IMR-90 (cell line): ENCODE measurements at regions not wholly inside any gene's neighbourhood (a gene's known extent, or its start where the extent isn't known, plus 50 kb on each side); places are given as distances from the start of the nearest gene placed in this dataset.
"Not testable (repeated sequence)": the region's sequence is repeated elsewhere in the genome, so short reads cannot be mapped to it uniquely, and the experiment has no call there.

Source experiments
- ATAC-seq: fragments of 200-7000 bp; cut with Tn5 transposase; 2 replicates; pipeline ENCODE4 v1.9.1; 2020; ENCODE audit warnings: low read depth, mild to moderate bottlenecking, moderate library complexity
- BruUV-seq: library from RNA; stranded (reverse); fragments of 400-500 nt; replicated peaks from 2 replicates; lab custom pipeline; 2021; lab: Mats Ljungman, UMichigan
- CTCF ChIA-PET: fragments of 300-600 bp; formaldehyde crosslinking; extraction: SDS; loops from one replicate; lab custom pipeline; 2021; ENCODE audit warnings: antibody characterized with exemption; lab: Yijun Ruan, JAX
- POLR2A ChIA-PET: fragments of 300-600 bp; sonication (Branson Sonifier 250); formaldehyde crosslinking; loops from one replicate; lab custom pipeline; 2022; ENCODE audit warnings: antibody characterized with exemption; ENCODE audit not compliant: unreplicated experiment; lab: Charles Lee
- DNase-seq: peaks from one replicate; pipeline ENCODE4 v3.0.0; 2013
- H2AFZ ChIP-seq: replicated peaks from 2 replicates; pipeline ENCODE3; 2013; ENCODE audit warnings: low read length, mild to moderate bottlenecking; ENCODE audit not compliant: poor library complexity
- H2AK5ac ChIP-seq: 2 replicates; pipeline ENCODE4 v1.6.1; 2013; ENCODE audit warnings: low read depth, low read length, inconsistent platforms
- H2AK9ac ChIP-seq: replicated peaks from 2 replicates; pipeline ENCODE3; 2013; ENCODE audit warnings: mild to moderate bottlenecking, low read depth, low read length, moderate library complexity; ENCODE audit not compliant: poor library complexity
- H2BK120ac ChIP-seq: 2 replicates; pipeline ENCODE4 v1.6.1; 2013; ENCODE audit warnings: low read depth, low read length, inconsistent platforms
- H2BK15ac ChIP-seq: 3 replicates; pipeline ENCODE4 v1.6.1; 2013; ENCODE audit warnings: low read depth, low read length, inconsistent platforms
- H2BK20ac ChIP-seq: 2 replicates; pipeline ENCODE4 v1.6.1; 2013; ENCODE audit warnings: low read depth, mild to moderate bottlenecking, inconsistent platforms, low read length, moderate library complexity
- H2BK5ac ChIP-seq: 2 replicates; pipeline ENCODE4 v1.6.1; 2013; ENCODE audit warnings: mild to moderate bottlenecking, low read depth, low read length, inconsistent platforms; ENCODE audit not compliant: poor library complexity, severe bottlenecking
- H3K14ac ChIP-seq: replicated peaks from 2 replicates; pipeline ENCODE4 v1.6.1; 2013; ENCODE audit warnings: low read depth, low read length, inconsistent platforms
- H3K18ac ChIP-seq: 2 replicates; pipeline ENCODE4 v1.6.1; 2013; ENCODE audit warnings: low read depth, low read length, control low read depth
- H3K23ac ChIP-seq: 2 replicates; pipeline ENCODE4 v1.6.1; 2013; ENCODE audit warnings: low read depth, low read length, inconsistent platforms
- H3K27ac ChIP-seq: 2 replicates; pipeline ENCODE4 v1.5.1; 2013; ENCODE audit warnings: mild to moderate bottlenecking, control low read depth, low read length; ENCODE audit not compliant: insufficient read depth
- H3K27me3 ChIP-seq: 2 replicates; pipeline ENCODE4 v1.6.1; 2013; ENCODE audit warnings: low read length; ENCODE audit not compliant: control insufficient read depth, insufficient read depth
- H3K36me3 ChIP-seq: 2 replicates; pipeline ENCODE4 v1.6.1; 2013; ENCODE audit warnings: low read length, mixed read lengths; ENCODE audit not compliant: control insufficient read depth, insufficient read depth
- H3K4ac ChIP-seq: 2 replicates; pipeline ENCODE4 v1.6.1; 2013; ENCODE audit warnings: low read depth, low read length, inconsistent platforms
- H3K4me1 ChIP-seq: 2 replicates; pipeline ENCODE4 v1.6.1; 2013; ENCODE audit warnings: low read length, mixed read lengths; ENCODE audit not compliant: control insufficient read depth, insufficient read depth
- H3K4me2 ChIP-seq: 2 replicates; pipeline ENCODE4 v1.6.1; 2013; ENCODE audit warnings: low read depth, mild to moderate bottlenecking, control low read depth, low read length, moderate library complexity
- H3K4me3 ChIP-seq: 2 replicates; pipeline ENCODE4 v1.5.1; 2013; ENCODE audit warnings: low read depth, mild to moderate bottlenecking, control low read depth, low read length, moderate library complexity; ENCODE audit not compliant: insufficient read depth
- H3K56ac ChIP-seq: 2 replicates; pipeline ENCODE4 v1.6.1; 2013; ENCODE audit warnings: low read length, inconsistent platforms; ENCODE audit not compliant: insufficient read depth; ENCODE audit errors: extremely low read depth
- H3K79me1 ChIP-seq, 2 experiments: 2 replicates each; pipeline ENCODE4 v1.6.1; 2013; ENCODE audit warnings: low read length in 2 of 2, inconsistent platforms in 1 of 2, low read depth in 1 of 2
- H3K9ac ChIP-seq: 2 replicates; pipeline ENCODE4 v1.6.1; 2013; ENCODE audit warnings: low read depth, low read length, control low read depth
- H3K9me1 ChIP-seq: 2 replicates; pipeline ENCODE4 v1.6.1; 2013; ENCODE audit warnings: low read length, inconsistent platforms; ENCODE audit not compliant: insufficient read depth
- H3K9me3 ChIP-seq: 2 replicates; pipeline ENCODE4 v1.6.1; 2013; ENCODE audit warnings: low read length; ENCODE audit not compliant: control insufficient read depth, insufficient read depth
- H4K20me1 ChIP-seq: 2 replicates; pipeline ENCODE4 v1.6.1; 2013; ENCODE audit warnings: low read length, inconsistent platforms; ENCODE audit not compliant: insufficient read depth
- H4K5ac ChIP-seq: 2 replicates; pipeline ENCODE4 v1.6.1; 2013; ENCODE audit warnings: mild to moderate bottlenecking, low read depth, low read length, control low read depth
- H4K8ac ChIP-seq, 2 experiments: 2 replicates each; pipeline ENCODE4 v1.6.1; 2013; ENCODE audit warnings: low read depth in 2 of 2, low read length in 2 of 2, control low read depth in 1 of 2, inconsistent platforms in 1 of 2
- H4K91ac ChIP-seq: 2 replicates; pipeline ENCODE4 v1.6.1; 2013; ENCODE audit warnings: low read depth, low read length, inconsistent platforms; ENCODE audit not compliant: insufficient read depth
- MAFK ChIP-seq: IDR thresholded peaks from 2 replicates; pipeline ENCODE4 v1.6.1; 2012; ENCODE audit warnings: low read depth, low read length, improper control_type of control experiment
- MXI1 ChIP-seq: IDR thresholded peaks from 2 replicates; pipeline ENCODE4 v1.6.1; 2012; ENCODE audit warnings: low read depth, mild to moderate bottlenecking, low read length, moderate library complexity, borderline replicate concordance
- RCOR1 ChIP-seq: IDR thresholded peaks from 2 replicates; pipeline ENCODE4 v1.6.1; 2012; ENCODE audit warnings: mild to moderate bottlenecking, low read length, improper control_type of control experiment; ENCODE audit not compliant: insufficient replicate concordance
- WGBS, 2 experiments: methylation state at CpG; one replicate each; pipeline versions ENCODE4 v1.1.5 to v1.1.7; 2013; ENCODE audit warnings: missing lambda C conversion rate in 2 of 2; ENCODE audit not compliant: insufficient read length in 1 of 2; ENCODE audit errors: extremely low coverage in 2 of 2; 5-methylcytosine and 5-hydroxymethylcytosine counted together
- dilution Hi-C: fragments of 300-500 bp; cut with HindIII; formaldehyde crosslinking; loops from one replicate; pipeline ENCODE4 v1.14.3; 2018; ENCODE audit warnings: low sequenced_read_pairs; ENCODE audit not compliant: unreplicated experiment
- in situ Hi-C: fragments of 300-500 bp; cut with MboI; formaldehyde crosslinking; loops from 3 replicates; pipeline ENCODE4 v1.14.3; 2019; ENCODE audit warnings: low sequenced_read_pairs, inconsistent platforms, mixed read lengths
- intact Hi-C: fragments of 100-400 bp; cut with micrococcal nuclease; formaldehyde crosslinking; loops from 2 replicates; pipeline ENCODE4 v1.10.0; 2022

- H4K91ac ChIP-seq: no peak overlapping the region
- H3K4me3 ChIP-seq: no peak overlapping the region
- H2BK120ac ChIP-seq: no peak overlapping the region
- whole genome bisulfite sequencing, 2 experiments: 100% methylated on average over 2 of the region's 7 CpGs; no CpG with 5 or more reads in 1 of the 2 experiments
- no peak overlapping the region for H3K23ac ChIP-seq
- no peak overlapping the region for H4K5ac ChIP-seq
- no peak overlapping the region for H2AK5ac ChIP-seq
- no peaks in the 10 kb centered on the region for H3K36me3 ChIP-seq
- no peak for ATAC-seq
- H2AFZ ChIP-seq: no peak overlapping the region
- no peaks in the 10 kb centered on the region for H3K79me1 ChIP-seq
- no peak overlapping the region for H2BK5ac ChIP-seq
- no peak overlapping the region for H4K8ac ChIP-seq
- H3K9me1 ChIP-seq: no peaks in the 10 kb centered on the region
- ChIA-PET POLR2A (interaction anchor here (0.6 kb wide), 1 partner anchor 100 kb away, joined by 3 read pairs; no protein-coding TSS in a partner anchor), CTCF (interaction anchor here (0.6 to 1.1 kb wide), 2 partner anchors 16 to 253 kb away, joined by 3 read pairs; no protein-coding TSS in a partner anchor)
- no peaks in the 10 kb centered on the region; the same call in 1 of the 2 replicates for H3K9me3 ChIP-seq
- no peak for DNase-seq
- H4K20me1 ChIP-seq: no peaks in the 10 kb centered on the region
- H3K4me1 ChIP-seq: peaks cover 3% of the 10 kb centered on the region; the same call in 1 of the 2 replicates
- no peak overlapping the region; the same call in 2 of the 3 replicates for H2BK15ac ChIP-seq
- no peak overlapping the region for H3K4me2 ChIP-seq
- no peak overlapping the region for H3K27ac ChIP-seq
- dilution Hi-C loops: no loop called here
- TF ChIP-seq MAFK (peak; percentile 53; the same call in 1 of the 2 replicates), MXI1 (no peak), RCOR1 (no peak)
- no TSS peak for BruUV-seq
- no peak overlapping the region for H3K18ac ChIP-seq
- no peak overlapping the region for H3K56ac ChIP-seq
- no peak overlapping the region for H2AK9ac ChIP-seq
- 0 out of 2 replicates have a peak overlapping the region, but pooled peaks have one; percentile 16 for H2BK20ac ChIP-seq
- no peaks in the 10 kb centered on the region for H3K27me3 ChIP-seq
- H3K4ac ChIP-seq: no peak overlapping the region
- H3K14ac ChIP-seq: no peak overlapping the region
- no peak overlapping the region for H3K9ac ChIP-seq
- intact Hi-C loops: no loop called here
- in situ Hi-C loops: no loop called here
Observed at GRCh38 chr12:60231976-60232907, 636.4 kb downstream of the SLC16A7 start.

- in situ Hi-C loops, DNase-seq, dilution Hi-C loops, BruUV-seq, H4K5ac ChIP-seq, H3K27me3 ChIP-seq, H2BK120ac ChIP-seq, H4K20me1 ChIP-seq, H3K9me3 ChIP-seq, H3K14ac ChIP-seq, ATAC-seq, H2AFZ ChIP-seq, H2BK20ac ChIP-seq, H3K23ac ChIP-seq, H4K8ac ChIP-seq, H4K91ac ChIP-seq, H3K4ac ChIP-seq, H2AK5ac ChIP-seq, H3K27ac ChIP-seq, H3K18ac ChIP-seq, POLR2A ChIA-PET, H2AK9ac ChIP-seq, H3K79me1 ChIP-seq, H3K36me3 ChIP-seq, intact Hi-C loops, H2BK5ac ChIP-seq, H3K9me1 ChIP-seq, H3K56ac ChIP-seq, H3K4me1 ChIP-seq, H3K4me2 ChIP-seq, H3K9ac ChIP-seq, H3K4me3 ChIP-seq: not testable (repeated sequence)
- CTCF ChIA-PET: interaction anchor here (0.7 kb wide), 1 partner anchor 227 kb away, joined by 4 read pairs; no protein-coding TSS in a partner anchor
- H2BK15ac ChIP-seq: peak overlapping the region; percentile 23; the same call in 1 of the 3 replicates
- WGBS, 2 experiments: 50% methylated on average over 2 of the region's 10 CpGs; no CpG with 5 or more reads in 1 of the 2 experiments
Observed at GRCh38 chr12:60234611-60235195, 638.9 kb downstream of the SLC16A7 start.
